ENCODE measurements at regions not wholly inside any gene's neighbourhood (a gene's known extent, or its start where the extent isn't known, plus 50 kb on each side); places are given as distances from the start of the nearest gene placed in this dataset.

DNA sequence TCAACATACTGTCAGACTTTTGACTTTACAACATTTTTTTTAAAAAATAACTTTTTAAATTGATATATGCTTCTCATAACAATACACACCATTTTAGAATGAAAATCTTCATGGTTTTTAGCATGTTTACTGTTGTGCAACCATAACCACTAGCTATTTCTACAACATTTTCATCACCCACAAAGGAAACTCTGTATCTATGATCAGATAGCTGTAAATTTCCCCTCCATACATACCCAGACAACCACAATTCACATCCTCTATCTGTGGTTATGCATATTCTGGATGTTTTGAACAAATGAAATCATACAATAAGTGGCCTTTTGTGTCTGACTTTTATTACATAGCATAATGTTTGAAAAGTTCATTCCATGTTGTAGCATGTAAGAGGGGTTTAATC is 1666.0 kb downstream of the EFNB2 start:
- Mint-ChIP-seq H3K36me3 (ENCODE audit: insufficient read depth) (no peaks in the 10 kb centered on the region), H3K27me3 (no peaks in the 10 kb centered on the region), H3K4me1 (no peaks in the 10 kb centered on the region), H3K9me3 (peaks cover 18% of the 10 kb centered on the region), H3K27ac (ENCODE audit: low read depth) (no peak overlapping the region), H3K4me3 (no peak overlapping the region)
- DNase-seq (ENCODE audit: low spot score in 2 of 2) (no peak), ATAC-seq (replicated peaks; ENCODE audit: extremely low read depth, poor library complexity, severe bottlenecking) (no peak)

DNA sequence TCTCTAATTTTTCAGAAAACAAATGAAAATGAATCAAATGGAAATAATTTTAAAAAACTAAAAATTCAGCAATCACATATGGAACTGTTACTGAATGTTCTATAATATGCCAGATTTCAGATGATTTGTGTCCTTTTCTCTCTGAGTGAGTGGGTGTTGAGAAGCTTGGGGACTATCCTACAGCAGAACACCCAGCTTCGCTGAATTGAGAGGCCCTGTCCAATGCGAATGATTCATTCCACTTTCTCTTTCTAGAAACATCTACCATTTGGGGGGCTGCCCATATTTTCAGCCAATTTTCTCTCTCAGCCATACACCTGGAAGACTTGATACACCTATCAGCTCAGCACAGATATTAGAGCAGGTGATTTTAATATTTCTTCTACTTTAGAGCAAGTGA is 1666.7 kb downstream of the EFNB2 start:
- DNase-seq (ENCODE audit: low spot score in 2 of 2) (no peak), ATAC-seq (replicated peaks; ENCODE audit: extremely low read depth, poor library complexity, severe bottlenecking) (no peak)
- H3K4me1 Mint-ChIP-seq, result no peaks in the 10 kb centered on the region
- peaks cover 20% of the 10 kb centered on the region for H3K9me3 Mint-ChIP-seq
- no peak overlapping the region for H3K27ac Mint-ChIP-seq (ENCODE audit: low read depth)
- H3K4me3 Mint-ChIP-seq, result no peak overlapping the region
- H3K36me3 Mint-ChIP-seq (ENCODE audit: insufficient read depth), result no peaks in the 10 kb centered on the region
- H3K27me3 Mint-ChIP-seq, result no peaks in the 10 kb centered on the region

DNA sequence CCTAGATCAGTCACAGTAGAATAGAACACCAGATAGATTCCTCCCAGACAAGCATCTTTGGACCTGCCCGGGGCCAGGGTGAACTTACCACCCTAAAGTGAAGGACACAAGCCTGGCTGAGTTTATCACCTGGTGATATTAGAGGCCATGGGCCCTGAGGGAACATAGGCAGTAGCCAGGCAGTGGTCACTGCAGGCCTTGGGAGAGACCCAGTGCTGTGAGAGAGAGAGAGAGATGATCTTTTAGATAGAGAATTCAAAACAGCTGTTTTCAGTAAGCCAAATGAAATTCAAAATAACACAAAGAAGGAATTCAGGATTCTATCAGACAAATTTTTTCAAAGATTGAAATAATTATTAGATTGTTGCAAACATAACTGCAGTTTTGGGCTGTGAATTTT is 1679.9 kb downstream of the EFNB2 start:
- H3K27me3 Mint-ChIP-seq, result no peaks in the 10 kb centered on the region
- ATAC-seq (replicated peaks; ENCODE audit: extremely low read depth, poor library complexity, severe bottlenecking) (no peak), DNase-seq (ENCODE audit: low spot score in 2 of 2) (no peak)
- H3K9me3 Mint-ChIP-seq, result peaks cover 17% of the 10 kb centered on the region
- H3K27ac Mint-ChIP-seq (ENCODE audit: low read depth), result no peak overlapping the region
- no peaks in the 10 kb centered on the region for H3K36me3 Mint-ChIP-seq (ENCODE audit: insufficient read depth)
- no peaks in the 10 kb centered on the region for H3K4me1 Mint-ChIP-seq
- H3K4me3 Mint-ChIP-seq, result no peak overlapping the region

DNA sequence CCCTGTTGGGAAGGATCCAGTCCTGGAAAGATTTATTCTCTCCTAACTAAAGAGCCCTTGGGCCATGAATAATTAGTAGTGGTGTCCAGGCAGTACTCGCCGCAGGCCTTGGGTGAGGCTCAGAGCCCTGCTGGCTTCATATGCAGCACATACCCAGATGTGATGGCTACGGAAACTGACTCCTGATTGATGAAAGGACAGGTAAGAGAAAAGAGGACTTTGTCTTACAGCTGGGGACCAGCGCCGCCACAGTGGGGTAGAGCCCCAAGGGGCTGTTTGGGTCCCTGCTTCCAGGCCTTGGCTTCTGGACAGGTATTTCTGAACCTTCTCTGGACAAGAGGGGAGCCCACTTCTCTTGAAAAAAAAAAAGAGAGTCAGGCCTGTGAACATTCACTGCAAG is 1680.8 kb downstream of the EFNB2 start:
- no peaks in the 10 kb centered on the region for H3K36me3 Mint-ChIP-seq (ENCODE audit: insufficient read depth)
- H3K4me1 Mint-ChIP-seq, result no peaks in the 10 kb centered on the region
- H3K27me3 Mint-ChIP-seq, result no peaks in the 10 kb centered on the region
- no peak overlapping the region for H3K27ac Mint-ChIP-seq (ENCODE audit: low read depth)
- peaks cover 11% of the 10 kb centered on the region for H3K9me3 Mint-ChIP-seq
- H3K4me3 Mint-ChIP-seq, result no peak overlapping the region
- no peak for DNase-seq (ENCODE audit: low spot score in 2 of 2)
- ATAC-seq (replicated peaks; ENCODE audit: extremely low read depth, poor library complexity, severe bottlenecking), result no peak

DNA sequence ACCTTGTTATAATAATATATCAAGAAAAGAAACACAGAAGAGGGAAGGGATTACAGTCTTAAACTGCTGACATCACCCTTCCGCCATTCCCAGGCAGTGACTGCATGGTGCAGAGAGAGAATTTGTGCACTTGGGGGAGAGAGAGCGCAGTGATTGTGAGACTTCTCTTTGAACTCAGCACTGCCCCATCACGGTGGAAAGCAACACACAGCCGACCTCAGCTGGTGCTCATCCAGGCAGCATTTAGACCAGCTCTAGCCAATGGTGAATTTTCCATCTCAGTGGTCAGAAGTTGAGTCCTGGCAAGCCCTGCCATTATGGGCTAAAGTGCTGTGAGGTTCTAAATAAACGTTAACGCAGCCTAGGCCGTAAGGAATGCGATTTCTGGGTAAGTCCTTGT is 1681.5 kb downstream of the EFNB2 start:
- Mint-ChIP-seq H3K4me3 (no peak overlapping the region), H3K36me3 (ENCODE audit: insufficient read depth) (no peaks in the 10 kb centered on the region), H3K27ac (ENCODE audit: low read depth) (no peak overlapping the region), H3K27me3 (no peaks in the 10 kb centered on the region), H3K9me3 (peaks cover 11% of the 10 kb centered on the region), H3K4me1 (no peaks in the 10 kb centered on the region)
- ATAC-seq (replicated peaks; ENCODE audit: extremely low read depth, poor library complexity, severe bottlenecking) (no peak), DNase-seq (ENCODE audit: low spot score in 2 of 2) (no peak)

DNA sequence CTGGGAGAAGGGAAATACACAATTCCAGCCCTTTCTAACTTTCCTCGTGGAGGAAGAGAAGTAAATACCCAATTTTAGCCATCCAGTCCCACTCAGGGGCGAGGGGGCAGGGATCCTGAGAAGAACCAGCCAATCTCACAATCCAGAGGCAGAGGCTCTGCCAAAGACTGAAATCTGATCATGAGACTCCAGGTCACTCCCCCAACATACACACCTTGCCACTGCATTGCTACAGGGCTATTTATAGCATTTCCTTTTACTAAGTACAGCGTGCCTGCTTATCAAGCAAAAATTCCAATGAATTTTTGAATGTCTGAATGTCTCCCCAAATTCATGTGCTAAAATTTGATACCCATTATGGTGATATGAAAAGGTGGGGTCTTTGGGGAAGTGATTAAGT is 1687.5 kb downstream of the EFNB2 start:
- ATAC-seq (replicated peaks; ENCODE audit: extremely low read depth, poor library complexity, severe bottlenecking) (no peak), DNase-seq (ENCODE audit: low spot score in 2 of 2) (no peak)
- Mint-ChIP-seq H3K36me3 (ENCODE audit: insufficient read depth) (peaks cover 2% of the 10 kb centered on the region), H3K27ac (ENCODE audit: low read depth) (no peak overlapping the region), H3K4me1 (no peaks in the 10 kb centered on the region), H3K4me3 (no peak overlapping the region), H3K9me3 (no peaks in the 10 kb centered on the region), H3K27me3 (no peaks in the 10 kb centered on the region)

DNA sequence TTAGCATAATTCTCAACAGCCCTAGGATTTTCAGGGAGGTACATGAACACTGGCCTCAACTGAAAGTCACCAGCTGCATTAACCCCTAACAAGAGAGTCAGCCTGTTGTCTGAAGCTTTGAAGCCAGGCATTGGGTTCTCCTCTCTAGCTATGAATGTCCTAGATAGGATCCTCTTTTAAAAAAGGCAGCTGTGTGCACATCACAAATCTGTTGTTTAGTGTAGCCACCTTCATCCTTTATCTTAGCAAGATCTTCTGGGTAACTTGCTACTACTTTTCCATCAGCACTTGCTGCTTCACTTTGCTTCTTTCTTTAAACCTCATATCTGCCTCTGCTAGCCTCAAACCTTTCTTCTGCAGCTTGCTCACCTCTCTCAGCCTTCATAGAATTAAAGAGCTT is 1692.1 kb downstream of the EFNB2 start:
- Mint-ChIP-seq H3K4me3 (no peak overlapping the region), H3K27ac (ENCODE audit: low read depth) (no peak overlapping the region), H3K36me3 (ENCODE audit: insufficient read depth) (peaks cover 2% of the 10 kb centered on the region), H3K4me1 (no peaks in the 10 kb centered on the region), H3K9me3 (no peaks in the 10 kb centered on the region), H3K27me3 (no peaks in the 10 kb centered on the region)
- ATAC-seq (replicated peaks; ENCODE audit: extremely low read depth, poor library complexity, severe bottlenecking) (no peak), DNase-seq (ENCODE audit: low spot score in 2 of 2) (no peak)

DNA sequence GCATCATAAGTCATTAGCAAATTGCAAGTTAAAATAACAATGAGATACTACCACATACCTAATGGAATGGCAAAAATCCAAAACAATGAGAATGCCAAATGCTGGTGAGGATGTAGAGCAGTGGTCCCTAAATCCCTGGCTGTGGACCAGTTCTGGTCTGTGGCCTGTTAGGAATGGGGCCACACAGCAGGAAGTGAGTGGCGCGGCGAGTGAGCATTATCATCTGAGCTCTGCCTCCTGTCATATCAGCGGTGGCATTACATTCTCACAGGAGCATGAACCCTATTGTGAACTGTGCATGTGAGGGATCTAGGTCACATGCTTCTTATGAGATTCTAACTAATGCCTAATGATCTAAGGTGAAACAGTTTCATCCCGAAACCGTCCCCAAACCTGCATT is 1694.4 kb downstream of the EFNB2 start:
- peaks cover 6% of the 10 kb centered on the region for H3K9me3 Mint-ChIP-seq
- H3K27me3 Mint-ChIP-seq, result no peaks in the 10 kb centered on the region
- H3K4me3 Mint-ChIP-seq, result no peak overlapping the region
- H3K4me1 Mint-ChIP-seq, result no peaks in the 10 kb centered on the region
- no peak for DNase-seq (ENCODE audit: low spot score in 2 of 2)
- H3K27ac Mint-ChIP-seq (ENCODE audit: low read depth), result no peak overlapping the region
- H3K36me3 Mint-ChIP-seq (ENCODE audit: insufficient read depth), result peaks cover 2% of the 10 kb centered on the region
- ATAC-seq (replicated peaks; ENCODE audit: extremely low read depth, poor library complexity, severe bottlenecking), result no peak

DNA sequence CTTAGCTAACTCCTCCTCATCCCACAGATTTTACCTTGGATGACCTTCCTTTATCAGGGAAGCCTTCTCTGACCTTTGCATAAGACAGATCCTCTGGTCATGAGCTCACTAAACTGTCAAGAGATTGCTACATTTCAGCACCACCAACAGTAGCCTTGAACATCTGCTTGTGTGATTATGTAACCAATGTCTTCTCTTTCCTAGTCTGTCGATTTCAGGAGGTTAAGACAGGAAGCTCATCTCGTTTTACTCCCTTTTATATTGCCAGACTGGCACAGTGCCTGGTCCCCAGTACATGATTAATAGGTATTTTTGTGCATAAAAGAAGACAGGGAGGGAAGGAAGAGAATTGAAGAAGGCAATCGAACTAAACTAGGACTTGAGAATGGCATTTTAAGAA is 1697.7 kb downstream of the EFNB2 start:
- DNase-seq (ENCODE audit: low spot score in 2 of 2), result no peak
- Mint-ChIP-seq H3K27ac (ENCODE audit: low read depth) (no peak overlapping the region), H3K4me1 (no peaks in the 10 kb centered on the region), H3K4me3 (no peak overlapping the region), H3K9me3 (peaks cover 6% of the 10 kb centered on the region), H3K36me3 (ENCODE audit: insufficient read depth) (no peaks in the 10 kb centered on the region), H3K27me3 (no peaks in the 10 kb centered on the region)
- no peak for ATAC-seq (replicated peaks; ENCODE audit: extremely low read depth, poor library complexity, severe bottlenecking)

DNA sequence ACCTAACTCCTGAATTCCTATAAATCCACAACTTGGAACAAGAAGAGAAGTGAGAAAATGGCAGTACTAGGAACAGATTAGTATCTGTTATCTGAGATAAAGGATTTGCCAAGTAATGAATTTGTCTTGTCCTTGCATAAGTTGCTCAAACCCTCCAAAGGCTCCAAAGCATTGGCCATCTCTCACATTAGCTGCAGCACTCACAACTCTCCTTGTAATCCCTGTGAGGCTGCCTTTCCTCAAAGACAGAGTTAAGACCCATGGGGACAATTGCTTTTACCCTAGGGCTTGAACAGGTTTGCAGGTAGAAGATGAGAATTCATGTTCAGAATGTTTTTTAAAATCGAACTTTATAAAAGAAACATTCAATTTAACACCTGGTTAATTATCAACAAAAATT is 1702.2 kb downstream of the EFNB2 start:
- H3K27ac Mint-ChIP-seq (ENCODE audit: low read depth), result no peak overlapping the region
- ATAC-seq (replicated peaks; ENCODE audit: extremely low read depth, poor library complexity, severe bottlenecking), result no peak
- no peak for DNase-seq (ENCODE audit: low spot score in 2 of 2)
- peaks cover 18% of the 10 kb centered on the region for H3K9me3 Mint-ChIP-seq
- H3K4me1 Mint-ChIP-seq, result no peaks in the 10 kb centered on the region
- no peaks in the 10 kb centered on the region for H3K36me3 Mint-ChIP-seq (ENCODE audit: insufficient read depth)
- no peak overlapping the region for H3K4me3 Mint-ChIP-seq
- H3K27me3 Mint-ChIP-seq, result no peaks in the 10 kb centered on the region

DNA sequence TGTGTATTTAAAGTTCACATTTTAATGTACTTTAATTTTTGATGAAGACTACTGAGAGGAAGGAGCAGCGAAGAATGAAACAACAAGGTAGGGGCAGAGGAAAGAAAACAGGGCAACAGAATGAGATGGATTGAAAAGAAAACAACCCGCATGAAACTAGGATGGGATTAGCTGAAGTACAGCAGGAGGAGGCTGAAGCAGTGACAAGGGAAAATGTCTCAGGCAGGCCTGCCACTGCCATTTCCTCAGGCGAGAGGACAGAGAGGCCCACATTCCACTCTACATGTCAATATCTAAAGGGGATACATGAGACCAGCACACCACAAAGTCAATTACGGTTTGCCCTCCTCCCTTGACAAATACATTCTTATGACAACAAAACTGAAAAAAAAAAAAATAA is 1703.2 kb downstream of the EFNB2 start:
- Mint-ChIP-seq H3K4me1 (no peaks in the 10 kb centered on the region), H3K4me3 (no peak overlapping the region), H3K27me3 (no peaks in the 10 kb centered on the region), H3K27ac (ENCODE audit: low read depth) (no peak overlapping the region), H3K36me3 (ENCODE audit: insufficient read depth) (no peaks in the 10 kb centered on the region), H3K9me3 (peaks cover 14% of the 10 kb centered on the region)
- DNase-seq (ENCODE audit: low spot score in 2 of 2) (no peak), ATAC-seq (replicated peaks; ENCODE audit: extremely low read depth, poor library complexity, severe bottlenecking) (no peak)

DNA sequence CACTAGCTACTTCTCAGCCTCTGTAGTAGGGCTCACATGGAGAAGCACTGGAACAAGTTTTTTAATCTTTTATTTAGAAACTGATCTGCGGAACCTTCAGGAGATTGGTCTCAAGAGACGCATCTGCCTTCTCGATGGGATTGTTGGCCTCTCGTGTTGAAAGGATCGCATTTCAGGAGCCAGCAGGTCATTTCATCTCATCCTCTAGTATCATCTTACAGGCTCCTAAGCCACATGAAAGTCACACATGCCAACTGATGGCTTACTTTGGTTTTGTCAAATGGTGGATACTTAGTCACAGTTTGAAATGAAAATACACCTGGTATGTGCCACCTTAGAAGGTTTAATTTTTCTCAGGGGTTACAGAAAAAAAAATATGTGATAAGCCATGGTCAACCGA is 1703.6 kb downstream of the EFNB2 start:
- Mint-ChIP-seq H3K27me3 (no peaks in the 10 kb centered on the region), H3K9me3 (peaks cover 18% of the 10 kb centered on the region), H3K36me3 (ENCODE audit: insufficient read depth) (no peaks in the 10 kb centered on the region), H3K4me1 (no peaks in the 10 kb centered on the region), H3K27ac (ENCODE audit: low read depth) (no peak overlapping the region), H3K4me3 (no peak overlapping the region)
- DNase-seq (ENCODE audit: low spot score in 2 of 2) (no peak), ATAC-seq (replicated peaks; ENCODE audit: extremely low read depth, poor library complexity, severe bottlenecking) (no peak)

DNA sequence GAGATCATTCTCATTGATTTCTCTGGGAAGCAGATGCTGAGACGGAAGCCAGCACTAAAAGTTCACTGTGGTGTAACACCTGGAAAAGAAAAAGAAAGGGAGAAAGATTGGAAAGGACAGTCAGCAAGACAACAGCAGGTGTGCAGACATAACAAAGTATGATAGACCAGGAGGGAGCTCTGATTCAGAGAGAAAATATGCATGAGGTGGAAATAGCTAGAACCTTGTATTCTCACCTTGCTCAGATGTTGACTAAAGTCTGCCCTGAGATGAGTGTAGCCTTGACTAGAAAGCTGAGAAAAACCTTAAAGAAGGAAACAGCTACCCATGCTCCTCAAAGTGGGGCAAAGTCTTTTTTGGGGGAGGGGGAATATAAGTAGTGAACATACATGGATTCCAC is 1711.8 kb downstream of the EFNB2 start:
- Mint-ChIP-seq H3K27me3 (no peaks in the 10 kb centered on the region), H3K4me3 (no peak overlapping the region), H3K4me1 (no peaks in the 10 kb centered on the region), H3K9me3 (peaks cover 33% of the 10 kb centered on the region), H3K27ac (ENCODE audit: low read depth) (no peak overlapping the region), H3K36me3 (ENCODE audit: insufficient read depth) (no peaks in the 10 kb centered on the region)
- DNase-seq (ENCODE audit: low spot score in 2 of 2) (no peak), ATAC-seq (replicated peaks; ENCODE audit: extremely low read depth, poor library complexity, severe bottlenecking) (no peak)

DNA sequence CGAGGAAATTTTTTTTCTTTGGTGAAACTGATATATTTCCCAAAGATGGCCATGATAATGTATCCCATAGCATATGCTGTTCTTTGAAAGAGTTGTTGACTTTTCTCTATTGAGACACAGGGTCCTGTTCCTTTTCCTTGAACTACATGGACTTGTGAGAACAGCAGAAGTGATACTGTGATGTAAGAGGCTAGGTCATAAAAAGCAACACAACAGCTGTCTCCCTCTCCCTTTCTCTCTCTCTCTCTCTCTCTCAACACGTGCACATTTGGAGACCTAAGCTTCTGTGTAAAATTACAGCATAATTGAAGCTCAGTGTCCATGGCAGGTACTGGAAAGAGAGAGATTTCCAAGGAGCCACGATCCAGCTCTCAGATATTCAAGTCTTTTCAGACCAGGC is 1712.4 kb downstream of the EFNB2 start:
- Mint-ChIP-seq H3K9me3 (peaks cover 33% of the 10 kb centered on the region), H3K27me3 (no peaks in the 10 kb centered on the region), H3K4me3 (no peak overlapping the region), H3K27ac (ENCODE audit: low read depth) (no peak overlapping the region), H3K36me3 (ENCODE audit: insufficient read depth) (no peaks in the 10 kb centered on the region), H3K4me1 (no peaks in the 10 kb centered on the region)
- ATAC-seq (replicated peaks; ENCODE audit: extremely low read depth, poor library complexity, severe bottlenecking) (no peak), DNase-seq (ENCODE audit: low spot score in 2 of 2) (no peak)

All from central memory CD8-positive, alpha-beta T cell (primary cell).